DOHH2 (cell line): ENCODE measurements at regions not wholly inside any gene's neighbourhood (a gene's known extent, or its start where the extent isn't known, plus 50 kb on each side); places are given as distances from the start of the nearest gene placed in this dataset.

Experiments used
- EZH2phosphoT487 ChIP-seq: fragments of 200-600 bp; sonication (generic); IDR thresholded peaks from 2 replicates; pipeline ENCODE4 v1.6.1; 2017; ENCODE audit warnings: borderline replicate concordance, mild to moderate bottlenecking, antibody characterized with exemption, low read length, moderate library complexity, mixed read lengths
- TF ChIP-seq, protein P1 (sequence below): fragments of 200-600 bp; sonication (generic); IDR thresholded peaks from one replicate; pipeline ENCODE4 v1.5.1; 2014; ENCODE audit warnings: antibody characterized with exemption, mild to moderate bottlenecking, low read depth, low read length; ENCODE audit not compliant: poor library complexity, severe bottlenecking

GRCh38 chr2:212811036-212811805 lies 272.6 kb upstream of the ERBB4 start:
- TF ChIP-seq, protein P1, sequence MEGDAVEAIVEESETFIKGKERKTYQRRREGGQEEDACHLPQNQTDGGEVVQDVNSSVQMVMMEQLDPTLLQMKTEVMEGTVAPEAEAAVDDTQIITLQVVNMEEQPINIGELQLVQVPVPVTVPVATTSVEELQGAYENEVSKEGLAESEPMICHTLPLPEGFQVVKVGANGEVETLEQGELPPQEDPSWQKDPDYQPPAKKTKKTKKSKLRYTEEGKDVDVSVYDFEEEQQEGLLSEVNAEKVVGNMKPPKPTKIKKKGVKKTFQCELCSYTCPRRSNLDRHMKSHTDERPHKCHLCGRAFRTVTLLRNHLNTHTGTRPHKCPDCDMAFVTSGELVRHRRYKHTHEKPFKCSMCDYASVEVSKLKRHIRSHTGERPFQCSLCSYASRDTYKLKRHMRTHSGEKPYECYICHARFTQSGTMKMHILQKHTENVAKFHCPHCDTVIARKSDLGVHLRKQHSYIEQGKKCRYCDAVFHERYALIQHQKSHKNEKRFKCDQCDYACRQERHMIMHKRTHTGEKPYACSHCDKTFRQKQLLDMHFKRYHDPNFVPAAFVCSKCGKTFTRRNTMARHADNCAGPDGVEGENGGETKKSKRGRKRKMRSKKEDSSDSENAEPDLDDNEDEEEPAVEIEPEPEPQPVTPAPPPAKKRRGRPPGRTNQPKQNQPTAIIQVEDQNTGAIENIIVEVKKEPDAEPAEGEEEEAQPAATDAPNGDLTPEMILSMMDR = no peak
- TF ChIP-seq EZH2phosphoT487 = no peak
